ENCODE measurements at regions not wholly inside any gene's neighbourhood (a gene's known extent, or its start where the extent isn't known, plus 50 kb on each side); places are given as distances from the start of the nearest gene placed in this dataset.
"Not testable (repeated sequence)": the region's sequence is repeated elsewhere in the genome, so short reads cannot be mapped to it uniquely, and the experiment has no call there.

DNA sequence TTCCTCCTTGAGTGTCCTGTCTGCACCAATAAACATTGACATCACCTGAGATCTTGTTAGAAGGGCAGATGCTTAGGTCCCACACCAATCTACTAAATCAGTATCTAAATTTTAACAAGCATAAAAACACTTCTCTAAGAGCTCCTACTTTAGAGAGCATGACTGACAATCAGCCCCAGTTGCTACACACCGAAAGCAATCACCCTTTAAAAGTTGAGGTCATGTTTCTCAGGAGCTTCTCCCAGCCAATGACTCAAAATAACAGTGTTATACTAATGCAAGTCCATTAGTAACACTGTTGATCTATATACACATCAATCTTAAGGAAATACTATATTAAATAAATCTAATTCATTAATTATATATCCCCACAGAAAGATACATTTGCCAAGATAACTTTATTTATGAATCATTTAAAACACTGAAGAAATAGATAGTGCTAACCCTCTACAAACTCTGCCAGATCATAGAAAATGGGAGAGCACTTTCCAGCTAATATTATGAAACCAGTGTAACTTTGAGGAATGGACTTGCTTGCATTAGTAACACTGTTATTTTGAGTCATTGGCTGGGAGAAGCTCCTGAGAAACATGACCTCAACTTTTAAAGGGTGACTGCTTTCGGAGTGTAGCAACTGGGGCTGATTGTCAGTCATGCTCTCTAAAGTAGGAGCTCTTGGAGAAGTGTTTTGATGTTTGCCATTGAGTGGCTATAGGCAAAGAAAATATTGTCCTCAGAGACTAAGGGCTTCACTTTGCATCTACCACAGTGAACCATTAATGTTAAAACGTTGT is 109.8 kb upstream of the HDX start:
- no peak for DNase-seq

DNA sequence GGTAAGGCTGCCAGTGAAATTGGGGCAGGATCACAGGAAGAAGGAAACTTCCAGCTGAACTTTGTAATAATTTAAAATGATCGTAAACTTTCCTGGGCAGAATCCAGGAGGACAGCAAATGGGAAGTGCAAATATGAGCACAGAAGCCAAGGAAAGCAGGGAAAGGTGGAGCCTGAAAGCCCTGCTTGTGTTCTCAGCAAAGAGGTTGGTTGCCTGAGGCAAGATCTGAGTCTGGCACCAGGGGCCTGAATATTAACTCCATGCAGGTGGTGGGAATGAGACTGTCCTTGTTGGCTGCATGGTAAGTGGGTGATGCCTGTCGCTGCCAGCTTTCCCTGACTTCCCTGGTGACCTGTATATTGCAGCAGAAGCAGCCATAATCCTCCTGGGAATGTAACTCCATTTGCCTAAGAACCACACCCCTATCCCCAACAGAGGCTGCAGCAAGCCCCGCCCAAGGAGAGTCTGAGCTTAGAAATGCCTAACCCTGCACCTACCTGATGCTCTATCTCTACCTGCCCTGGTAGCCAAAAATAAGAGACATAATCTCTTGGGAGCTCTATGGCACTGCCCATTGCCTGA is 132.0 kb upstream of the HDX start:
- no peak for DNase-seq

DNA sequence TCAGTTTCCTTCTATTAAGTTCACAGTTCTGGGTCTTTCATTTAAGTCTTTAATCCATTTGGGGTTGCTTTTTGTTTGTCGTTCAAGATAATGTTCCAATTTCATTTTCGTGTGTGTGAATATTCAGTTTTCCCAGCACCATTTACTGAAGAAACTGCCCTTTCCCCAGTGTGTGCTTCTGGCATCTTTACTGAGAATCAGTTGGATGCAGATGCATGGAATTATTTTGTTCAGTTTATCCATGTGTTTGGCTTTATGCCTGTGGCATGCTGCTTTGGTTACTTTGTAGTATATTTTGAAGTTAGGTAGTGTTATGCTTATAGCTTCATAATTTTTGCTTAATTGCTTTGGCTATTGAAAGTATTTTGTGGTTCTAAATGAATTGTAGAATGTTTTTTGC is 163.8 kb upstream of the HDX start:
- no peak for DNase-seq

DNA sequence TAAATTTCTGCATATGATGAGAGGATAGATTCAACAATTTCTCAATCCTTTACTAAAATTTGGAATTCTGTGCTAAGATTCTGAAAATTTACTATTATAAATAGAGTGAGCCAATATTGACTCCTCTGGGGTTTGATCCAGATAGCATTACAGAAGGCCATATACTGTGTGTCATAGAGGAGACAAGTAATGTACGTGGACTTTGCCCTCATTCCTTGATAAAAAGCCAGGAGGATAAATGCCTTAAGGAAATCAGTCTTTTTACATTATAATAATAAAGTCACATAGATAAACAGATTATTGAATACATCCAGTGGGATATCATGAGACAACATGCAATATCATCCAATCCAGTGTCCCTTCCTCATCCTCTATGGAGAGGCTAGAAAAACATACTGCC is 188.0 kb upstream of the HDX start:
- DNase-seq, result no peak

- no peak for DNase-seq
These were observed 207.7 kb upstream of the HDX start for GRCh38 chrX:84709987-84710386.

DNA sequence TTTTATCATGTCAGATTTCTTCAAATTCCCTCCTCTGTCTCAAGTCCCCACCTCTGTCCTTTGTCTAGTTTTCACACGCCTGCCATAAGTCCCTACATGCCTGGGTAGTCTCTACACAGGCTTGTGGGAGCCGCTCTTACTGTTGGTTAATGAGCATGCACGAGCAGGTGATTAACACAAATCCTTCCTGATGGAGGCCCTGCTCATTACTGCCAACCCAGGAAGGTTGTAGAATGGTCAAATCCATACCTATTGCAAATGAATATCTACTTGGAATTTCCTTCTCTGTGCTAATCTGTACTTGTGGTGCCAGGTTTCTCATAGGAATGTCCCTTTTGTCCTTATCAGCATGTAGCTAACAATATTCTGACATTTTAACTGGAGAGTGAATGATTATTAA is 208.4 kb upstream of the HDX start:
- DNase-seq, result no peak

- DNase-seq, result no peak
These were observed 210.4 kb upstream of the HDX start for GRCh38 chrX:84712621-84713020.

- no peak for DNase-seq
These were observed 213.1 kb upstream of the HDX start for GRCh38 chrX:84715315-84715714.

DNA sequence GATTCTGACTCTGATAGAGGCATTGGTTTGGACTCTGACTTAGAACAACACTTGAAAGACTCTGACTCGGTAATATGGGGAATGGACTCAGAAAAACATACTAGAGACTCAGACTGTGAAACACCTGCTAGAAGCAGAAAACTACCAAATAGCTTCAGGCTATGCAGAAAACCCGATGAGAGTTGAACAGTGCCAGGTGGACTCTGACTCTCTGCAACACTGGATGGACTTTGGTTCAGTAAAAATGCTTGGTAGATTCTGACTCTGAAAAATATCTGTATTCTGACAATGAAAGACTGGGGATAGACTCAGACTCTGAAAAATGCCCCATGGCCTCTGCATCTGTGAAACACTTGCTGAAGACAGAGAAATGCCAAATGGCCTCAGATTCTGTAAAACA is 215.1 kb upstream of the HDX start:
- DNase-seq, result no peak

DNA sequence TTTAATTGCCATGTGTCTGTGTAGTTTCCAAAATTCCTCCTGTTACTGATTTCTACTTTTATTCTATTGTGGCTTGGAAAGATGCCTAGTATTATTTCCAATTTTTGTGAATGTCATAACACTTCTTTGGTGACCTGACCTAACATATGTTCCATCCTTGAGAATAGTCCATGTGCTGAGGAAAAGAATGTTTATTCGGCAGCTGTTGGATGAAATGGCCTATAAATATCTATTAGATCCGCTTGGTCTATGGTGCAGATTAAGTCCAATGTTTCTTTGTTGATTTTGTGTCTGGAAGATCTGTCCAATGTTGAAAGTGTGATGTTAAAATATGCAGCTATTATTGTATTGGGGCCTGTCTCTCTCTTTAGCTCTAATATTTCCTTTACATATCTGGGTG is 219.2 kb upstream of the HDX start:
- no peak for DNase-seq

GRCh38 chrX:84724576-84724975 is 222.3 kb upstream of the HDX start:
- no peak for DNase-seq

DNA sequence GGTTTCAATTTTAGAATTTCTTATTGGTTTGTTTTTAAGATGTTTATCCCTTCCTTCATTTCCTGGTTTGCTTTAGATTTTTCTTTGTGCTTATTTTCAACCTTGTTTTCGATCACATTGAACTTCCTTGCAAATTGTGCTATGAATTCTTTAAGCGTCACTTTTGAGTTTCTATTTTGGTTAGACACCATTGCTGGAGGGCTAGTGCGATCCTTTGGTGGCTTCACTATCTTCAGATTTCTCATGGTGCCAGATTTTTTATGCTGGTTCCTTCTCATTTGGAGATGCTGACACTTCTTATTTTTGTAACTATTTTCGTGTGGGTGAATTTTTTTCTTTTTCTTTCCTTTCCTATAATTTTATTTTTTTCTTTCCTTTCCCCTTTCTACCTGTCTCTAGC is 227.2 kb upstream of the HDX start:
- DNase-seq, result no peak

GRCh38 chrX:84729809-84730208 is 227.6 kb upstream of the HDX start:
- no peak for DNase-seq

DNA sequence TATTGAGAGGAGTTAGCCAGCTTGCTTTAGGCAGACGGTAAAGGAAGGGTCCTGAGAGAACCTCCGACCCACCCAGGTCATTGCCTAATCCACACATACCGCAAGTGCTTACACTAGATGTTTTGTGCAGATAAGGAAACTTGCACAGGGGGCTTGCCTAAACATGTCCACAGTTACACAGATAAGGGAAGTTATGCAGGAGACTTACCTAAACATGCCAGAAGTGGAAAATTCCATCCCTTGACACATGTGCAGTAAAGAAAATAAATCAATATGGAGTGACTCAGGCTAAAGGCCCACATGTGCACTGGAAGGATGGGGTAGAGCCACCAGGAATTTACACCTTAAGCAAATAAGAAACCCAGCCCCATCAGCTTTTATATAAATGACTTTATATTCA is 232.8 kb upstream of the HDX start:
- DNase-seq, result no peak

DNA sequence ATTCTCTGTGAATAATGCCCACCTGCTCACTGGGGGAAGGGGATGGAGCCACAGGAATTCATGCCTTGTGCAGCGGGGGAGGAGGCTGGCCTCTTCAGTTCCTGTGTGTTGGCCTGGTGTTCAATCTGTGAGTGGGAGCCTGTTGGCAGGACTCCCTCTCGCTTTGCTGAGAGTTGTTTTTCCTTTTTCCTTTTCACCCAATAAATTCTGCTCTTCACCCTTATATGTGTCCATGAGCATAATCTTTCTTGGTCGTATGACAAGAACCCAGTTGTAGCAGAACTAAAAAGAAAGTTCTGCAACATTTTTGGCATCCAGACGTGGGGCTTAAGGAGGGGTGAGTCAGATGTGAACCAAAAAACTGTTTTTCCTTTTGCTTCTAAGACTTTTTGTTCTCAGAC is 235.2 kb upstream of the HDX start:
- DNase-seq, result no peak

- DNase-seq, result no peak
These were observed 245.3 kb upstream of the HDX start for GRCh38 chrX:84747516-84747915.

DNA sequence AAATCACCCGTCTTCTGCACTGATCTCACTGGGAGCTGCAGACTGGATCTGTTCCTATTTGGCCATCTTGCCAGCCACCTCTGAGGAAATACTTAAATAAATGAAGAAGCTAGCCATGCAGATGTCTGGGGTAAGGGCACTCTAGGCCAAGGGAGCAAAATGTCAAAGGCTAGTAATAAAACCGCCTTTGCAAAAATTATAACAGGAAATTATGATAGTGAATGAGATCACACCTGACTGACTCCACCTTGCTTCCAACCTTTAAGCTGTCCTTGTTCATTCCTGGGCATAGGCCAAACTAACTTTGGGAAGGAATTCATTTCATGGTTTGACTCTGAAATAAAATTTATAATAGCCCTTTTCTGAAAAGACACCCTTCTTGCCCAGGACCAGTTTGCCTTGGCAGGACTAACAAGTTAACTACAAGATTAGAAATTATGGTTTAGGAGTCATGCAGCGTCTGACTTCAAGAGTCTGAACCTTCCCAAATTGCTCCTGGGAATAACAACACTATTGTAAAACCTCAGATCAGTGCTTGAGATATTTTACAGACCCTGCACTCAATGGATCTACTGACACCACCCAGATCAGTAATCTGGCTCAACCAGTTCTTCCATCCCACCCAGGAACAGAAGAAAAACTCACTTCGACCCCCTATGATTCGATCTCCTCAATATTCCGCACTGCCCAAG is 246.9 kb upstream of the HDX start:
- DNase-seq, result no peak

DNA sequence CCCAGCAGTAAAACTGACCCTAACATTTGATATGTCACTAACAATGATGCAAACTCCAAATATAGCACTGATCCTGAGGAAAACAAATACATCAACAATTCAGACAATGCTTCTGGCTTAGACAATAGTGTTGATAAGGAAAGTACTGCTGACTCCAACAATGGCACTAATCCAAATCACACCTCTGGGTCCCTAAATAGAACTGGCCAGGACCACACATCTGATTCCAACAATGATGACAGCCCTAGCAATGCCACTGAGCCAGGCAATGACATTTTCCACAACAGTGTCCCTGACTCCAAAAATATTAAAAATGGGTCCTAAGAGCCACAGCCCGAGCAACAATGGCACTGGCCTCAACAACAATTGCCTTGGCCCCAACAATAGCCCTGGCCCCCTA is 243.1 kb upstream of the APOOL start:
- no peak for DNase-seq

- DNase-seq, result no peak
These were observed 207.4 kb upstream of the APOOL start for GRCh38 chrX:84796321-84796720.

- no peak for DNase-seq
These were observed 172.8 kb upstream of the APOOL start for GRCh38 chrX:84830836-84831235.

DNA sequence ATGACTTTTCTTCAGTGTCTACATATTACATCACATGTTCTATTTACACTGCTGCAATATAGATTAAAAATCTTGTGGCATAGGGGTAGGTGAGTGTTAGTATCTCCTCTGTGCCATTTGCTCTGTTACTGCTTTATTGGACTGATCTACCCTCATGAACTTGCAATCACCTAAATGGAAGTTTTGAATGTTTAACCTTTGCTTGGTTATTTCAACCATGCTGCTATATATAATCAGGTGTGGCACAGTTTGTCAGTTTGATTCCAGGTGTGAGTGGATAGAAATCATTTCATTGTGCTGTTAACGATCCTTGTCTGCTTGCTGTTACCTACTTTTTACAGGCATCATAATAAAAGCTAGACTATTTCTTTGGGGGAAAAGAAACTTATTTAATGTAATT is 157.1 kb upstream of the APOOL start:
- DNase-seq, result not testable (repeated sequence)

DNA sequence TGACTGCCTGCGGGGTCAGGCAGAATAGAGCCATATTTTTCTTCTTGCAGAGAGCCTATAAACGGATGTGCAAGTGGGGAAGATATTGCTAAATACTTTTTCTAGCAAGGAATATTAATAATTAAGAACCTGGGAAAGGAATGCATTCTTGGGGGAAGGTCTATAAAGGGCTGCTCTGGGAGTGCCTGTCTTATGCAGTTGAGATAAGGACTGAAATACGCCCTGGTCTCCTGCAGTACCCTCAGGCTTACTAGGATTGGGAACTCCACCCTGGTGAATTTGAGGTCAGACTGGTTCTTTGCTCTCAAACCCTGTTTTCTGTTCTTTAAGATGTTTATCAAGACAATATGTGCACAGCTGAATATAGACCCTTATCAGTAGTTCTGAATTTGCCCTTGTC is 152.5 kb upstream of the APOOL start:
- not testable (repeated sequence) for DNase-seq

- not testable (repeated sequence) for DNase-seq
These were observed 146.9 kb upstream of the APOOL start for GRCh38 chrX:84856791-84857190.

GRCh38 chrX:84858771-84859170 is 144.9 kb upstream of the APOOL start:
- DNase-seq, result not testable (repeated sequence)
